WTC11 (cell line): ENCODE measurements at regions not wholly inside any gene's neighbourhood (a gene's known extent, or its start where the extent isn't known, plus 50 kb on each side); places are given as distances from the start of the nearest gene placed in this dataset.

Source experiments
- ATAC-seq: fragments of 200-7000 bp; cut with Tn5 transposase; 2 replicates; pipeline ENCODE4 v1.10.0; 2021; ENCODE audit warnings: mild to moderate bottlenecking, moderate library complexity
- CTCF ChIA-PET: fragments of 300-600 bp; sonication (Branson Sonifier 250); formaldehyde crosslinking; loops from one replicate; lab custom pipeline; 2021; ENCODE audit warnings: antibody characterized with exemption; lab: Charles Lee
- POLR2A ChIA-PET: fragments of 350-600 bp; sonication (Branson Sonifier 250); formaldehyde crosslinking; loops from one replicate; lab custom pipeline; 2021; ENCODE audit warnings: antibody characterized with exemption; lab: Charles Lee
- DNase-seq: peaks from one replicate; pipeline ENCODE4 v3.0.0; 2021; ENCODE audit warnings: low spot score
- H3K27ac Mint-ChIP-seq: 2 replicates; pipeline ENCODE4 v1.8.0; 2021; ENCODE audit warnings: mixed read lengths
- H3K27me3 Mint-ChIP-seq: 2 replicates; pipeline ENCODE4 v1.8.0; 2021; ENCODE audit warnings: low read depth, mild to moderate bottlenecking, moderate library complexity, mixed read lengths
- H3K36me3 Mint-ChIP-seq: 2 replicates; pipeline ENCODE4 v1.8.0; 2021; ENCODE audit warnings: mixed read lengths
- H3K4me1 Mint-ChIP-seq: 2 replicates; pipeline ENCODE4 v1.8.0; 2022; ENCODE audit warnings: mixed read lengths
- H3K4me3 Mint-ChIP-seq: 2 replicates; pipeline ENCODE4 v1.8.0; 2021; ENCODE audit warnings: mild to moderate bottlenecking, moderate library complexity, mixed read lengths
- H3K9me3 Mint-ChIP-seq: 2 replicates; pipeline ENCODE4 v1.8.0; 2021; ENCODE audit warnings: mixed read lengths
- CBFB ChIP-seq: sonication (generic); formaldehyde crosslinking; IDR thresholded peaks from 2 replicates; pipeline ENCODE4 v1.8.1; 2022; ENCODE audit warnings: mild to moderate bottlenecking, low read depth, missing genetic modification reagents
- CREM ChIP-seq: sonication (generic); formaldehyde crosslinking; IDR thresholded peaks from 2 replicates; pipeline ENCODE4 v1.8.1; 2022; ENCODE audit warnings: mild to moderate bottlenecking, missing genetic modification reagents, moderate library complexity
- ETV6 ChIP-seq: sonication (generic); formaldehyde crosslinking; IDR thresholded peaks from 2 replicates; pipeline ENCODE4 v1.8.1; 2022; ENCODE audit warnings: mild to moderate bottlenecking, missing genetic modification reagents
- FOXJ3 ChIP-seq: sonication (generic); formaldehyde crosslinking; IDR thresholded peaks from 2 replicates; pipeline ENCODE4 v1.9.0; 2021; ENCODE audit warnings: missing genetic modification reagents, mild to moderate bottlenecking, borderline replicate concordance
- GABPB1 ChIP-seq: sonication (generic); formaldehyde crosslinking; IDR thresholded peaks from 2 replicates; pipeline ENCODE4 v1.8.1; 2023; ENCODE audit warnings: mild to moderate bottlenecking, missing genetic modification reagents
- GTF2I ChIP-seq: fragments of 250-450 bp; sonication (Bioruptor Pico); conservative IDR thresholded peaks from 2 replicates; pipeline ENCODE4 v1.4.0; 2021; ENCODE audit warnings: mild to moderate bottlenecking
- IRF2 ChIP-seq: sonication (generic); formaldehyde crosslinking; IDR thresholded peaks from 2 replicates; pipeline ENCODE4 v1.8.0; 2022; ENCODE audit warnings: low read depth, missing genetic modification reagents, borderline replicate concordance
- NFATC4 ChIP-seq: fragments of 250-450 bp; sonication (Bioruptor Pico); IDR thresholded peaks from 2 replicates; pipeline ENCODE4 v1.9.0; 2021; ENCODE audit warnings: mild to moderate bottlenecking
- NR2C2 ChIP-seq: sonication (generic); formaldehyde crosslinking; IDR thresholded peaks from 2 replicates; pipeline ENCODE4 v1.8.0; 2022; ENCODE audit warnings: mild to moderate bottlenecking, missing genetic modification reagents
- RORB ChIP-seq: fragments of 250-450 bp; sonication (Bioruptor Pico); IDR thresholded peaks from 2 replicates; pipeline ENCODE4 v1.9.0; 2021; ENCODE audit warnings: mild to moderate bottlenecking
- ZNF396 ChIP-seq: fragments of 250-450 bp; sonication (Bioruptor Pico); IDR thresholded peaks from 2 replicates; pipeline ENCODE4 v1.8.0; 2021; ENCODE audit warnings: mild to moderate bottlenecking, moderate library complexity, borderline replicate concordance
- ZNF671 ChIP-seq: fragments of 250-450 bp; sonication (Bioruptor Pico); IDR thresholded peaks from 2 replicates; pipeline ENCODE4 v1.8.0; 2021; ENCODE audit warnings: mild to moderate bottlenecking
- TF ChIP-seq, protein P1 (sequence below): sonication (generic); formaldehyde crosslinking; IDR thresholded peaks from 2 replicates; pipeline ENCODE4 v1.8.1; 2023; ENCODE audit warnings: mild to moderate bottlenecking, missing genetic modification reagents
- TF ChIP-seq, protein P2 (sequence below): fragments of 250-450 bp; sonication (Bioruptor Pico); IDR thresholded peaks from 2 replicates; pipeline ENCODE4 v1.9.0; 2021; ENCODE audit warnings: mild to moderate bottlenecking
- TF ChIP-seq, protein P3 (sequence below): sonication (generic); formaldehyde crosslinking; IDR thresholded peaks from 2 replicates; pipeline ENCODE4 v1.8.1; 2023; ENCODE audit warnings: mild to moderate bottlenecking, missing genetic modification reagents, moderate library complexity
- TF ChIP-seq, protein P4 (sequence below): sonication (generic); formaldehyde crosslinking; IDR thresholded peaks from 2 replicates; pipeline ENCODE4 v1.8.1; 2023; ENCODE audit warnings: mild to moderate bottlenecking, missing genetic modification reagents, borderline replicate concordance
- TF ChIP-seq, protein P5 (sequence below): sonication (generic); formaldehyde crosslinking; IDR thresholded peaks from 2 replicates; pipeline ENCODE4 v1.8.1; 2022; ENCODE audit warnings: low read depth, mild to moderate bottlenecking, moderate library complexity, missing genetic modification reagents, borderline replicate concordance
- TF ChIP-seq, protein P6 (sequence below): sonication (generic); formaldehyde crosslinking; IDR thresholded peaks from 2 replicates; pipeline ENCODE4 v1.8.0; 2022; ENCODE audit warnings: mild to moderate bottlenecking, missing genetic modification reagents
- TF ChIP-seq, protein P7 (sequence below): fragments of 250-450 bp; sonication (Bioruptor Pico); IDR thresholded peaks from 2 replicates; pipeline ENCODE4 v1.9.0; 2021; ENCODE audit warnings: mild to moderate bottlenecking
- TF ChIP-seq, protein P8 (sequence below): fragments of 250-450 bp; sonication (Bioruptor Pico); IDR thresholded peaks from 2 replicates; pipeline ENCODE4 v1.8.0; 2021; ENCODE audit warnings: mild to moderate bottlenecking

DNA sequence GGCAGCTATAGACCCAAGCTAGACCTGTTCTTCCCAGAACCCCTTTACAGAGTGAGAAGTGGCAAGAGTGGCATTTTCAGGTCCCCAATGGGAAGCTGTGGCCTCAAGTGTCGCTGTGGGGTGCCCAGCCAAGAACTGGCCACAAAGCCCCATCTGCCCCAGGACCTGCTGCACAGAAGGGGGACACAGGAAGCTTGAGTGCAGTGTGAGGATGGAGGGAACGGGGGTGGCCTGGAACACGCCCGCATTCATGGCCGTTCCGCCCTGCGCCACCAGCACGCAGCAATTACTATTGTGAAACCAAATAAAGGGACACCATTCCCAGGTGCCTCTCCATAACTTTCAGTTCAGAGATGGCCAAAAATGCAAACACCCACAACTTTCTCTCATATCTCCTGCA is 237.6 kb upstream of the TCERG1L start (continued):
- TF ChIP-seq, protein P1, sequence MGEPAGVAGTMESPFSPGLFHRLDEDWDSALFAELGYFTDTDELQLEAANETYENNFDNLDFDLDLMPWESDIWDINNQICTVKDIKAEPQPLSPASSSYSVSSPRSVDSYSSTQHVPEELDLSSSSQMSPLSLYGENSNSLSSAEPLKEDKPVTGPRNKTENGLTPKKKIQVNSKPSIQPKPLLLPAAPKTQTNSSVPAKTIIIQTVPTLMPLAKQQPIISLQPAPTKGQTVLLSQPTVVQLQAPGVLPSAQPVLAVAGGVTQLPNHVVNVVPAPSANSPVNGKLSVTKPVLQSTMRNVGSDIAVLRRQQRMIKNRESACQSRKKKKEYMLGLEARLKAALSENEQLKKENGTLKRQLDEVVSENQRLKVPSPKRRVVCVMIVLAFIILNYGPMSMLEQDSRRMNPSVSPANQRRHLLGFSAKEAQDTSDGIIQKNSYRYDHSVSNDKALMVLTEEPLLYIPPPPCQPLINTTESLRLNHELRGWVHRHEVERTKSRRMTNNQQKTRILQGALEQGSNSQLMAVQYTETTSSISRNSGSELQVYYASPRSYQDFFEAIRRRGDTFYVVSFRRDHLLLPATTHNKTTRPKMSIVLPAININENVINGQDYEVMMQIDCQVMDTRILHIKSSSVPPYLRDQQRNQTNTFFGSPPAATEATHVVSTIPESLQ (CRISPR knock-in tag): no peak
- no peak for TF ChIP-seq ZNF396 (CRISPR knock-in tag)
- no peak for TF ChIP-seq CREM (CRISPR knock-in tag)
- TF ChIP-seq ZNF671 (CRISPR knock-in tag): no peak
- no peak for TF ChIP-seq NFATC4 (CRISPR knock-in tag)
- TF ChIP-seq, protein P2, sequence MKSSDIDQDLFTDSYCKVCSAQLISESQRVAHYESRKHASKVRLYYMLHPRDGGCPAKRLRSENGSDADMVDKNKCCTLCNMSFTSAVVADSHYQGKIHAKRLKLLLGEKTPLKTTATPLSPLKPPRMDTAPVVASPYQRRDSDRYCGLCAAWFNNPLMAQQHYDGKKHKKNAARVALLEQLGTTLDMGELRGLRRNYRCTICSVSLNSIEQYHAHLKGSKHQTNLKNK (CRISPR knock-in tag): no peak
- TF ChIP-seq, protein P3, sequence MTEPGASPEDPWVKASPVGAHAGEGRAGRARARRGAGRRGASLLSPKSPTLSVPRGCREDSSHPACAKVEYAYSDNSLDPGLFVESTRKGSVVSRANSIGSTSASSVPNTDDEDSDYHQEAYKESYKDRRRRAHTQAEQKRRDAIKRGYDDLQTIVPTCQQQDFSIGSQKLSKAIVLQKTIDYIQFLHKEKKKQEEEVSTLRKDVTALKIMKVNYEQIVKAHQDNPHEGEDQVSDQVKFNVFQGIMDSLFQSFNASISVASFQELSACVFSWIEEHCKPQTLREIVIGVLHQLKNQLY (CRISPR knock-in tag): no peak
- TF ChIP-seq GABPB1 (CRISPR knock-in tag): no peak
- TF ChIP-seq, protein P4, sequence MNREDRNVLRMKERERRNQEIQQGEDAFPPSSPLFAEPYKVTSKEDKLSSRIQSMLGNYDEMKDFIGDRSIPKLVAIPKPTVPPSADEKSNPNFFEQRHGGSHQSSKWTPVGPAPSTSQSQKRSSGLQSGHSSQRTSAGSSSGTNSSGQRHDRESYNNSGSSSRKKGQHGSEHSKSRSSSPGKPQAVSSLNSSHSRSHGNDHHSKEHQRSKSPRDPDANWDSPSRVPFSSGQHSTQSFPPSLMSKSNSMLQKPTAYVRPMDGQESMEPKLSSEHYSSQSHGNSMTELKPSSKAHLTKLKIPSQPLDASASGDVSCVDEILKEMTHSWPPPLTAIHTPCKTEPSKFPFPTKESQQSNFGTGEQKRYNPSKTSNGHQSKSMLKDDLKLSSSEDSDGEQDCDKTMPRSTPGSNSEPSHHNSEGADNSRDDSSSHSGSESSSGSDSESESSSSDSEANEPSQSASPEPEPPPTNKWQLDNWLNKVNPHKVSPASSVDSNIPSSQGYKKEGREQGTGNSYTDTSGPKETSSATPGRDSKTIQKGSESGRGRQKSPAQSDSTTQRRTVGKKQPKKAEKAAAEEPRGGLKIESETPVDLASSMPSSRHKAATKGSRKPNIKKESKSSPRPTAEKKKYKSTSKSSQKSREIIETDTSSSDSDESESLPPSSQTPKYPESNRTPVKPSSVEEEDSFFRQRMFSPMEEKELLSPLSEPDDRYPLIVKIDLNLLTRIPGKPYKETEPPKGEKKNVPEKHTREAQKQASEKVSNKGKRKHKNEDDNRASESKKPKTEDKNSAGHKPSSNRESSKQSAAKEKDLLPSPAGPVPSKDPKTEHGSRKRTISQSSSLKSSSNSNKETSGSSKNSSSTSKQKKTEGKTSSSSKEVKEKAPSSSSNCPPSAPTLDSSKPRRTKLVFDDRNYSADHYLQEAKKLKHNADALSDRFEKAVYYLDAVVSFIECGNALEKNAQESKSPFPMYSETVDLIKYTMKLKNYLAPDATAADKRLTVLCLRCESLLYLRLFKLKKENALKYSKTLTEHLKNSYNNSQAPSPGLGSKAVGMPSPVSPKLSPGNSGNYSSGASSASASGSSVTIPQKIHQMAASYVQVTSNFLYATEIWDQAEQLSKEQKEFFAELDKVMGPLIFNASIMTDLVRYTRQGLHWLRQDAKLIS (CRISPR knock-in tag): no peak
- TF ChIP-seq IRF2: no peak

DNA sequence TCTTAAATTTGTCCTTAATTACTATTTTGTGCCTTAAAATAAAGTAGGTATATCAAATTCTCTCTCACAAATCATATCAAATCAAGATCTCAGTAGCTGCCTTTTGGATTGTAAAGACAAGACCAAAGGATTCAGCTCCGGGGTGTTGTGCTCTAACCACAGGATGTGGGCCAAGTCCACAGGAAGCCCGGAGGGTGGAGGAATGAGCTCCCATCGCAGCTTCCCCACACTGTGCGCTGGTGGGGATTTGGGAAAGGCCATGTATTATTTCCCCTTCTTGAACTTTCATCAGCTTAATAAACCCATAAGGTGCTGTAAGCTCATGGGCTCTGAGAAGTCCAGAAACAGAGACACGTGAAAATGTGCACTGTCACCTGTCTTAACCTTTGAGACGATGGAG is 241.6 kb upstream of the TCERG1L start:
- peaks cover 59% of the 10 kb centered on the region for H3K36me3 Mint-ChIP-seq
- peaks cover 5% of the 10 kb centered on the region for H3K27me3 Mint-ChIP-seq
- no peak overlapping the region for H3K4me3 Mint-ChIP-seq
- ChIA-PET CTCF (no interaction called here), POLR2A (no interaction called here)
- H3K27ac Mint-ChIP-seq: no peak overlapping the region
- ATAC-seq: no peak
- no peak for DNase-seq
- H3K9me3 Mint-ChIP-seq: peaks cover 68% of the 10 kb centered on the region
- H3K4me1 Mint-ChIP-seq: no peaks in the 10 kb centered on the region
- no peak for TF ChIP-seq FOXJ3
- no peak for TF ChIP-seq CREM (CRISPR knock-in tag)
- TF ChIP-seq ZNF396 (CRISPR knock-in tag): no peak
- TF ChIP-seq, protein P5, sequence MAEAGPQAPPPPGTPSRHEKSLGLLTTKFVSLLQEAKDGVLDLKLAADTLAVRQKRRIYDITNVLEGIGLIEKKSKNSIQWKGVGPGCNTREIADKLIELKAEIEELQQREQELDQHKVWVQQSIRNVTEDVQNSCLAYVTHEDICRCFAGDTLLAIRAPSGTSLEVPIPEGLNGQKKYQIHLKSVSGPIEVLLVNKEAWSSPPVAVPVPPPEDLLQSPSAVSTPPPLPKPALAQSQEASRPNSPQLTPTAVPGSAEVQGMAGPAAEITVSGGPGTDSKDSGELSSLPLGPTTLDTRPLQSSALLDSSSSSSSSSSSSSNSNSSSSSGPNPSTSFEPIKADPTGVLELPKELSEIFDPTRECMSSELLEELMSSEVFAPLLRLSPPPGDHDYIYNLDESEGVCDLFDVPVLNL (CRISPR knock-in tag): no peak
- TF ChIP-seq, protein P6, sequence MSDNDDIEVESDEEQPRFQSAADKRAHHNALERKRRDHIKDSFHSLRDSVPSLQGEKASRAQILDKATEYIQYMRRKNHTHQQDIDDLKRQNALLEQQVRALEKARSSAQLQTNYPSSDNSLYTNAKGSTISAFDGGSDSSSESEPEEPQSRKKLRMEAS (CRISPR knock-in tag): no peak
- no peak for TF ChIP-seq ETV6
- no peak for TF ChIP-seq CBFB (CRISPR knock-in tag)
- TF ChIP-seq GTF2I (CRISPR knock-in tag): no peak
- TF ChIP-seq, protein P7, sequence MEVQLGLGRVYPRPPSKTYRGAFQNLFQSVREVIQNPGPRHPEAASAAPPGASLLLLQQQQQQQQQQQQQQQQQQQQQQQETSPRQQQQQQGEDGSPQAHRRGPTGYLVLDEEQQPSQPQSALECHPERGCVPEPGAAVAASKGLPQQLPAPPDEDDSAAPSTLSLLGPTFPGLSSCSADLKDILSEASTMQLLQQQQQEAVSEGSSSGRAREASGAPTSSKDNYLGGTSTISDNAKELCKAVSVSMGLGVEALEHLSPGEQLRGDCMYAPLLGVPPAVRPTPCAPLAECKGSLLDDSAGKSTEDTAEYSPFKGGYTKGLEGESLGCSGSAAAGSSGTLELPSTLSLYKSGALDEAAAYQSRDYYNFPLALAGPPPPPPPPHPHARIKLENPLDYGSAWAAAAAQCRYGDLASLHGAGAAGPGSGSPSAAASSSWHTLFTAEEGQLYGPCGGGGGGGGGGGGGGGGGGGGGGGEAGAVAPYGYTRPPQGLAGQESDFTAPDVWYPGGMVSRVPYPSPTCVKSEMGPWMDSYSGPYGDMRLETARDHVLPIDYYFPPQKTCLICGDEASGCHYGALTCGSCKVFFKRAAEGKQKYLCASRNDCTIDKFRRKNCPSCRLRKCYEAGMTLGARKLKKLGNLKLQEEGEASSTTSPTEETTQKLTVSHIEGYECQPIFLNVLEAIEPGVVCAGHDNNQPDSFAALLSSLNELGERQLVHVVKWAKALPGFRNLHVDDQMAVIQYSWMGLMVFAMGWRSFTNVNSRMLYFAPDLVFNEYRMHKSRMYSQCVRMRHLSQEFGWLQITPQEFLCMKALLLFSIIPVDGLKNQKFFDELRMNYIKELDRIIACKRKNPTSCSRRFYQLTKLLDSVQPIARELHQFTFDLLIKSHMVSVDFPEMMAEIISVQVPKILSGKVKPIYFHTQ: no peak
- TF ChIP-seq, protein P8, sequence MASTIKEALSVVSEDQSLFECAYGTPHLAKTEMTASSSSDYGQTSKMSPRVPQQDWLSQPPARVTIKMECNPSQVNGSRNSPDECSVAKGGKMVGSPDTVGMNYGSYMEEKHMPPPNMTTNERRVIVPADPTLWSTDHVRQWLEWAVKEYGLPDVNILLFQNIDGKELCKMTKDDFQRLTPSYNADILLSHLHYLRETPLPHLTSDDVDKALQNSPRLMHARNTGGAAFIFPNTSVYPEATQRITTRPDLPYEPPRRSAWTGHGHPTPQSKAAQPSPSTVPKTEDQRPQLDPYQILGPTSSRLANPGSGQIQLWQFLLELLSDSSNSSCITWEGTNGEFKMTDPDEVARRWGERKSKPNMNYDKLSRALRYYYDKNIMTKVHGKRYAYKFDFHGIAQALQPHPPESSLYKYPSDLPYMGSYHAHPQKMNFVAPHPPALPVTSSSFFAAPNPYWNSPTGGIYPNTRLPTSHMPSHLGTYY (CRISPR knock-in tag): no peak
- TF ChIP-seq RORB (CRISPR knock-in tag): no peak
- TF ChIP-seq NR2C2: no peak
- TF ChIP-seq, protein P4 (CRISPR knock-in tag): no peak
